SU-DHL-6 (cell line): ENCODE measurements at regions not wholly inside any gene's neighbourhood (a gene's known extent, or its start where the extent isn't known, plus 50 kb on each side); places are given as distances from the start of the nearest gene placed in this dataset.

Source experiments
- H2AFZ ChIP-seq: fragments of 200-600 bp; sonication (generic); 2 replicates; pipeline ENCODE4 v1.6.1; 2014; ENCODE audit warnings: low read depth, mild to moderate bottlenecking, moderate library complexity, mixed read lengths, antibody characterized with exemption, low read length; ENCODE audit not compliant: severe bottlenecking
- H3F3A ChIP-seq: fragments of 200-600 bp; shearing (Covaris generic); 2 replicates; pipeline ENCODE4 v1.6.0; 2016; ENCODE audit warnings: antibody characterized with exemption, mild to moderate bottlenecking; ENCODE audit not compliant: insufficient read depth
- H3K27ac ChIP-seq: fragments of 200-600 bp; sonication (generic); 2 replicates; pipeline ENCODE4 v1.5.1; 2016; ENCODE audit warnings: low read depth, mild to moderate bottlenecking, low read length, moderate library complexity, mixed read lengths
- H3K27me3 ChIP-seq: fragments of 200-600 bp; sonication (generic), shearing (Covaris generic); 2 replicates; pipeline ENCODE4 v1.6.0; 2014; ENCODE audit warnings: mild to moderate bottlenecking, low read length
- H3K36me3 ChIP-seq: fragments of 200-600 bp; sonication (generic); 2 replicates; pipeline ENCODE4 v1.6.1; 2014; ENCODE audit warnings: mild to moderate bottlenecking, low read length, mixed read lengths
- H3K4me2 ChIP-seq: fragments of 300-600, 200-600 bp; shearing (Covaris generic), sonication (generic); 2 replicates; pipeline ENCODE4 v1.6.0; 2014; ENCODE audit warnings: low read length, low read depth, mild to moderate bottlenecking; ENCODE audit not compliant: poor library complexity, severe bottlenecking
- H3K4me3 ChIP-seq: fragments of 200-600 bp; sonication (generic); 2 replicates; pipeline ENCODE4 v1.5.1; 2014; ENCODE audit warnings: antibody characterized with exemption, low read length, mild to moderate bottlenecking, mixed read lengths; ENCODE audit not compliant: insufficient read depth, poor library complexity, severe bottlenecking
- H3K79me2 ChIP-seq: fragments of 200-600 bp; sonication (generic); 2 replicates; pipeline ENCODE4 v1.6.1; 2014; ENCODE audit warnings: mild to moderate bottlenecking, low read length, moderate library complexity; ENCODE audit not compliant: insufficient read depth
- H3K9ac ChIP-seq: fragments of 200-600 bp; sonication (generic); 2 replicates; pipeline ENCODE4 v1.7.0; 2014; ENCODE audit warnings: mild to moderate bottlenecking, low read length
- H3K9me2 ChIP-seq: fragments of 200-600 bp; sonication (generic); replicated peaks from 2 replicates; pipeline ENCODE4 v1.6.1; 2014; ENCODE audit warnings: low read length; ENCODE audit not compliant: insufficient read depth
- H3K9me3 ChIP-seq: fragments of 200-600 bp; sonication (generic); 2 replicates; pipeline ENCODE4 v1.6.1; 2014; ENCODE audit warnings: low read length, mixed read lengths; ENCODE audit not compliant: insufficient read depth
- H4K20me1 ChIP-seq: fragments of 200-600 bp; sonication (generic); 2 replicates; pipeline ENCODE4 v1.6.1; 2014; ENCODE audit warnings: low read depth, mild to moderate bottlenecking, antibody characterized with exemption, low read length, moderate library complexity, mixed read lengths
- CTCF ChIP-seq: fragments of 200-600 bp; sonication (generic); IDR thresholded peaks from one replicate; pipeline ENCODE4 v1.5.1; 2017; ENCODE audit warnings: antibody characterized with exemption, mild to moderate bottlenecking, low read length, moderate library complexity; ENCODE audit not compliant: insufficient read depth, poor library complexity, severe bottlenecking
- EZH2phosphoT487 ChIP-seq: fragments of 200-600 bp; sonication (generic), shearing (Covaris generic); conservative IDR thresholded peaks from 2 replicates; pipeline ENCODE4 v1.6.1; 2018; ENCODE audit warnings: mild to moderate bottlenecking, antibody characterized with exemption, low read length, moderate library complexity, mixed read lengths

GRCh38 chr7:49295146-49295545 lies 370.8 kb downstream of the CDC14C start:
- H3K4me3 ChIP-seq, result no peak overlapping the region
- H3K9ac ChIP-seq, result no peak overlapping the region
- H4K20me1 ChIP-seq, result no peaks in the 10 kb centered on the region
- no peaks in the 10 kb centered on the region for H3K79me2 ChIP-seq
- no peak overlapping the region for H2AFZ ChIP-seq
- no peaks in the 10 kb centered on the region for H3K9me3 ChIP-seq
- H3K36me3 ChIP-seq, result no peaks in the 10 kb centered on the region
- H3K9me2 ChIP-seq, result no peaks in the 10 kb centered on the region
- H3K4me2 ChIP-seq, result no peak overlapping the region
- TF ChIP-seq EZH2phosphoT487 (no peak), CTCF (no peak)
- H3F3A ChIP-seq, result no peaks in the 10 kb centered on the region
- H3K27me3 ChIP-seq, result no peaks in the 10 kb centered on the region
- H3K27ac ChIP-seq, result no peak overlapping the region

- no peak overlapping the region for H2AFZ ChIP-seq
- H3K36me3 ChIP-seq, result no peaks in the 10 kb centered on the region
- no peak overlapping the region for H3K27ac ChIP-seq
- no peaks in the 10 kb centered on the region for H3K27me3 ChIP-seq
- TF ChIP-seq EZH2phosphoT487 (no peak), CTCF (no peak)
- no peak overlapping the region for H3K4me3 ChIP-seq
- H3K9ac ChIP-seq, result no peak overlapping the region
- H3K9me3 ChIP-seq, result no peaks in the 10 kb centered on the region
- H3K79me2 ChIP-seq, result no peaks in the 10 kb centered on the region
- H3F3A ChIP-seq, result no peaks in the 10 kb centered on the region
- no peak overlapping the region for H3K4me2 ChIP-seq
- H3K9me2 ChIP-seq, result no peaks in the 10 kb centered on the region
- no peaks in the 10 kb centered on the region for H4K20me1 ChIP-seq
These were observed 373.6 kb downstream of the CDC14C start for GRCh38 chr7:49297958-49298357.

- no peak overlapping the region for H3K4me2 ChIP-seq
- H3K9me3 ChIP-seq, result no peaks in the 10 kb centered on the region
These were observed 384.4 kb downstream of the CDC14C start for GRCh38 chr7:49308787-49309186.

More at GRCh38 chr7:49308787-49309186, 384.4 kb downstream of the CDC14C start:
- TF ChIP-seq EZH2phosphoT487 (no peak), CTCF (no peak)
- H3K9me2 ChIP-seq, result no peaks in the 10 kb centered on the region
- no peak overlapping the region for H3K9ac ChIP-seq
- no peaks in the 10 kb centered on the region for H3F3A ChIP-seq
- H2AFZ ChIP-seq, result no peak overlapping the region
- H3K36me3 ChIP-seq, result no peaks in the 10 kb centered on the region
- no peaks in the 10 kb centered on the region for H3K79me2 ChIP-seq
- peaks cover 3% of the 10 kb centered on the region; the same call in 1 of the 2 replicates for H3K27me3 ChIP-seq
- H4K20me1 ChIP-seq, result no peaks in the 10 kb centered on the region
- no peak overlapping the region for H3K4me3 ChIP-seq
- H3K27ac ChIP-seq, result no peak overlapping the region
